Stimulated activated CD8-positive, alpha-beta memory T cell treated with anti-CD3 and anti-CD28 coated beads, Interleukin-2, amount 100 ng/mL, for 48 hours (primary cell): ENCODE measurements at regions not wholly inside any gene's neighbourhood (a gene's known extent, or its start where the extent isn't known, plus 50 kb on each side); places are given as distances from the start of the nearest gene placed in this dataset.

Experiments
- DNase-seq, 2 donors: peaks; one replicate each; pipeline ENCODE4 v3.0.0-alpha.2; 2020; ENCODE audit warnings: low read depth in 2 of 2

DNA sequence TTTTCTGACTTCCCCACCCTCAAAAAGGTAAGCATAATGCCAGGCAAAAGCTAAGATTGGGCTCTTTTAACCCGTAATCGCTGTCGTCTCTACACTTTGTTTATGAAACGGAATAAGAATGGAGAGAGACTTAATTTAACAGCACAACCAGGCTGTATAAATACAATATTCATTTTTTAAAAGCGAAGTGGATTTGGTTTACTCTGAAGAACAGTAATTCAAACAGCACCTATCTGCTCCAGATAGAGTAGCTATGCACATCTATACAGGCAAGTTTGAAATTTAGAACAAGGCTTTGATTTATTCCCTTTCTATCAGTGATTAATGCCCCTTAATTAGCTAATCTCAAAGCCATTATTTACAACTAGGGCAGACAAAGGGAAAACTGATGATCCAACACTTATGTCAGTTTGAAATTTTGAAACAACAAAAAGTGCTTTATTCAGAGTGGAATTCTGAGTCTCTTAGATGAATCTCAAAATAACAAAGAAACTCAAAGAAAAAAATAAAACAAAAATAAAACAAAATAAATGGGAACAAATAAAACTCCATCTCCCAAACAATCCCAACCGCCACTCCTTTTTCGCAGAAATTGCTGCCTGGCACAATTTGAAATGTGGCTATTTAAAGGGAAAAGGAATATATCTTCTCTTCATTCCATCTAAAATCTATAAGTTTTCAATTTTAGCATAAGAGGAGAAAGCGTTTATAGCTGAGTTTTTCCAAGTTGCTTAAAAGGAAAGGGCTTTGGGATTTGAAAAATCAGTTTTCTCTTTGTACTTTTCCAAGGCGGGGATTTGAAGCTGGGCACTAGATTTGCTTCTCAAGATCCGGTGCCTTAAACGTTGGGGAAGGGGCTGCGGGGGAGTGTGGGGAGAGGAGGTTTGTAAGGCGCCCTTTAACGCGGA lies 298.6 kb downstream of the PARP8 start:
- no peak for DNase-seq

GRCh38 chr5:50965654-50966375 lies 299.4 kb downstream of the PARP8 start:
- DNase-seq, result no peak

GRCh38 chr5:50967009-50967562 lies 300.6 kb downstream of the PARP8 start:
- no peak for DNase-seq

GRCh38 chr5:50967563-50968355 lies 301.3 kb downstream of the PARP8 start:
- DNase-seq, result no peak

DNA sequence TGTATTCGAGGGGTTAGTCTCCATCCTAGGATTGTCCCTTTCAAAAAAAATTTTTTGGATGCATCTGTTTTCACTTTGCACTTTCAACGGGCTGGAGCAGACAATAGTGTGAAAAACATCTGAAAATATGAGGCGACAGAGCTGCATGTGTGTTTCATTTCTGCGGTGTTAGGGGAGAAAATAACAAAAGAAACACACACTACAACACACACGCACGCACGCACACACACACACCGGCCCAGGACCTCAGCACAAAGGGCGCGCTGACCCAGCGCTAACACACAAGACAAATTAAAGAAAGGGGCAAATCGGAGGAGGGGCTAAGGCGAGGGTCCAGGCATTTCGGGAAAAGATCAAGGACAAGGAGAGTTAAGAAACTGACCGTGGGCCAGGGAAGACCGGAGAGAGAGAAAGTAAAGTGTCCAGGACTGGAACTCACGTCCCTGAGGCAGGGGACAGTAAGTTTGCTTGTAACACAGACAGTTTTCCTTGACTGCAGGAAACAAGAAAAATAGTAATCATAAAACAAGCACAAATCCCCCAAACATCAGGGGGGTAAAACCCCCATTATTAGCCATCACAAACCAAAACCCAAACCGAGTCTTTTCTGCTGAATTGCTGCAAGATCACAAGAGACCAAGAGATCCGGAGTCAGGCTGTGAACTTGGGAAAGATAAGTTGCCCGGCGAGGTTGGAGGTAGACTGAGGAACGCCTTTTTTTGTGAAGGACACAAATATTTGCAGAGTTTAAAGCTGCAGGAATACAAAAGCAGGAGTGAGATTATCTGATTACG lies 302.1 kb downstream of the PARP8 start:
- no peak for DNase-seq

GRCh38 chr5:50969151-50970031 lies 303.0 kb downstream of the PARP8 start:
- no peak for DNase-seq

- no peak for DNase-seq
Measured at GRCh38 chr5:50975840-50976239, 309.4 kb downstream of the PARP8 start.

DNA sequence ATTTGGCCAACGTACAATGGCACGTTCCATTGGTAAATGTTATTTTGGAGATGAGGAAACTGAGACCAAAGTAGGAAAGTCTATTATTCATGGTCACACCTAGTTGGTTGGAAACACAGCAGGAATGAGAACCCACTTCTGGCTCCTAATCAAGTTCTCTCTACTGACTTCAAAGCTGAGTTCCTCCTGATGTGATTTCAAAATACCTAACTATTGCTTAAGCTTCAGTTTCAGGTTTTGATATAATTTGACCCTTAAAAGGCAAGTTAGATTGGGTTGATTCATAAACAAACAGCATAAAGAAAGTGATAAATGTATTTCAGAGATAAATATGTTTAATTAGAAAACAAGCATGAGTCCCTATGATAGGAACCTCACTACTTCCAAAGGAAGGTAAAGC lies 312.5 kb downstream of the PARP8 start:
- no peak for DNase-seq

- no peak for DNase-seq
Measured at GRCh38 chr5:50984640-50985039, 318.2 kb downstream of the PARP8 start.

- DNase-seq, result no peak
Measured at GRCh38 chr5:50990296-50990924, 324.0 kb downstream of the PARP8 start.

DNA sequence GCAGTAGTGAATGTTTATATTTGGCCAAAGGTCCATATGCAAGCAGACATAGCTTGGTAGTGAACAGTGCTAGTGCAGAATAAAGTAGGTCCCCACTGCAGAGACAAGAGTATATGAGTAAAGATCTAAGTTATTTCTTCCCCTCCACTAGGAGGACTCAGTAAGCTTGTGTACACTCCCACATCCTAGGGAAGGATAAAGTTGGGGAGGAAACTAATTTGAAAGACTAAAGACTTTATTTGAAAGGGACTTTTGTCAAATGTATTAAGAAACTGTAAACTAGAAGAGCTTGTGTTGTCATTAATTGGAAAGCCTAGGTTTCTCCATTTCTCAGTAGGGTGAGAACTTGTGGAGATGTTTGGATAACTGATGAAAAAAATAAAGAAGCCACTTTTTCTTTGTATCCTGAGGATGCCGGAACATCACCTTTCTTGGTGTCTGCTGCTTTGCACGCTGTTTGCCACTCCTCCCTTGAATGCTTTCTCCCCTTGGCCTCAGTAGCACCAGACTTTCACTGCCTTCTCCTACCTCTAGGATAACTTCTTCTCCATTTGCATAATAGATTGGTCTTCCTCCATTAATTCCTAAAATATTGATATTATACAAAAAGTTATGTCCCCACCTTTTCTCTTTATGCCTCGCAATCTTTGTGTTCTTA lies 329.0 kb downstream of the PARP8 start:
- DNase-seq, result no peak

- DNase-seq, result no peak
Measured at GRCh38 chr5:51001227-51001923, 334.9 kb downstream of the PARP8 start.

DNA sequence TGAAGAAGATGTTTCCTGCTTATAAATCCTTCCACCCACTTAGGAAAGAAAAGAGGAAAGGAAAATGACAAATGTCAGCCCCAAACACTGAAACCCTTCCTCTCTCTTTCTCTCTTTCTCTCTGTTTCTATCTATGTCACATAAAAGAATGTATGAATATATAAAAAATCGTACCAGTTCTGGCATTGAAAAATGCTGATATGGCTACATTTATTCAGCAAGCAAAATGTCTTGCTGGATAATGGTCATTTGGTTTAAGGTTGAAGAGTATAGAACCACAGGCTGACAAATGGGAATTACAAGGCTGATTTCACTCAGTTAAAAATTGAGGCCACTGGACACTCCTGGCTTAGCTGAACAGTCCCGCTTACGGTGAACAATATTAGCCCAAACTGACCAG lies 335.9 kb downstream of the PARP8 start:
- DNase-seq, result no peak

- DNase-seq, result no peak
Measured at GRCh38 chr5:51013036-51013435, 346.6 kb downstream of the PARP8 start.

- DNase-seq, result no peak
Measured at GRCh38 chr5:51018423-51018822, 352.0 kb downstream of the PARP8 start.

DNA sequence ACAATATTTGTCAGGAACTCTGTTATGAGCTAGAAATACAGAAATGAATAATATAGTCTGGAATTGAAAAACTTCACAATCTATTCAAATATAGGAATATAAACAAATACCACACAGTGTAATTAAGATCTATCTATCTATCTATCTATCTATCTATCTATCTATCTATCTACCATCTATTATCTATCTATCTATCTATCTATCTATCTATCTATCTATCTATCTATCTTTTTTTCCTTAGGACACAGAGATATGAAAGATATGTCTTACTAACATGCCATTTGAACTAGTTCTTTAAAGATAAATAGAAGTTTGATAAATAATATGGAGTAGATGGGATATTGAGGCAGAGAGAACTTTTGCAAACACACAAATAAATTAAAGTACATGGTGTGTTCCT lies 357.8 kb downstream of the PARP8 start:
- no peak for DNase-seq

DNA sequence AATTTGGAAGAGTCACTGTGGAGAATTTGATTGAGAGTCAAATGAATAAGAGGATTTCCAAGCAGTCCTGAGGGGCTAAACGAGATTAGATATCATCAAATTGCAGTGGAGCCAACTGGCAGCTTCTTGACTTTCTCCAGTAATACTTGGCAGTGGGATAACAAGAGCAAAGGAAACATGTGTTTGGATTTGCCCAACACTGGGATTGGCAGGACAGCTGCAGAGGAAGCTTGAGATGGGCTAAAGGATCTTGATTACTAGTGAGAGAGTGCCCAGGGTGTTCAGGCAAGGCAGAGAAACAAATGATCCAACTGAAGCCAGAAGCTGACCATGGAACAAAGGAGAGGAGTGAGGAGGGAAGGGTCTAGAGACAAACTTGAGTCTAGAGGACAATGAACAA lies 356.0 kb upstream of the ISL1 start:
- DNase-seq, result no peak

DNA sequence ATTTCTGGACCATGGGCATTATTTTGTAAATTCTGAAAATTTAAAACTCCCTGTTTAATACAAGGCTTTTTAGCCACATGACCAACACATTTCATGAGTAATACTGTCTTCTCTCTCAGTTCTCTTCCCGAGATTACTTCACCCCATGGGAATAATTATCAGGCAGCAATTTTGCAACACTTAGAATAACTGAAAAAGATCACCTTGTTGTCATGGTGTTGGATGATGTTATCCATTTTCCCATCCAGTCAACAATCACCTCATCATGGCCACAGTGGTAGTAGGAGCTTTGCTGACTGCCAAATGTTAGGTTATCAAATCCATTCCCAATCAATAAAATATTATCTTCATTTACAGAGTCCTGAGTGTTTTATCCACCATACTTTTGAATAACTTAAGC lies 354.9 kb upstream of the ISL1 start:
- no peak for DNase-seq

DNA sequence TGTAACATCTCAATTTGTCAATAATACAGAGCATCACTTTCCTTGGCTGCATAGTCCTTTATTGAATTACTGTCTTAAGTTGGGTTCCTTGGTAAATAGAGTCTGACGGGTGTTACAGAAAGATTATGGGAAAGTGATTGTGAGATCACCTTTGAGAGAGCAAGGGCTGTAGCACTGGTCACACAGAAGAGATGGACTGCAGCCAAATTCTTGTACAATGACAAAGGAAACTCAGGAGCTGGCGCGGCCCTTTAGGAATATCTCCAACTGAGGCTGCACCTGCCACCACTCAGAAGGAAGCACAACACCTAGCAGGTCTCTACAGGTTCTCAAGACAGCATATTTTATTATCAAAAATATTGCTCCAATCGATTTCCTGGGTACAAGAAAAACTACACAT lies 350.0 kb upstream of the ISL1 start:
- no peak for DNase-seq
